ENCODE measurements at regions not wholly inside any gene's neighbourhood (a gene's known extent, or its start where the extent isn't known, plus 50 kb on each side); places are given as distances from the start of the nearest gene placed in this dataset.

DNA sequence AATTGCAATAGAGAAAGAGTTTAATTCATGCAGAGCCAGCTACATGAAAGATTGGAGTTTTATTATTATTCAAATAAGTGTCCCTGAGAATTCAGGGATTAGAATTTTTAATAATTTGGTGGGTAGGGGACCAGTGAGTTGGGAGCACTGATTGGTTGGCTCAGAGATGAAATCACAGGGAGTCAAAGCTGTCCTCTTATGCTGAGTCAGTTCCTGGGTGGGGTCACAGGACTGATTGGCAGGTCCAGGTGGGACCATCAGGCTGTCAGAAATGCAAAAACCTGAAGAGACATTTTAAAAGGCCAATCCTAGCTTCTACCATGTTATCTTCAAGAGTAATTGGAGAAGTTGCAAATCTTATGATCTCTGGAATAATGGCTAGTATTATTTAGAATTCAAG lies 56.0 kb upstream of the KAT6B start:
- H3K36me3 ChIP-seq: no peaks in the 10 kb centered on the region
- H3K27ac ChIP-seq: no peak overlapping the region
- H3K27me3 ChIP-seq: no peaks in the 10 kb centered on the region
- H3K4me1 ChIP-seq: no peaks in the 10 kb centered on the region
- H3K4me3 ChIP-seq: no peak overlapping the region
- TF ChIP-seq, protein P1, sequence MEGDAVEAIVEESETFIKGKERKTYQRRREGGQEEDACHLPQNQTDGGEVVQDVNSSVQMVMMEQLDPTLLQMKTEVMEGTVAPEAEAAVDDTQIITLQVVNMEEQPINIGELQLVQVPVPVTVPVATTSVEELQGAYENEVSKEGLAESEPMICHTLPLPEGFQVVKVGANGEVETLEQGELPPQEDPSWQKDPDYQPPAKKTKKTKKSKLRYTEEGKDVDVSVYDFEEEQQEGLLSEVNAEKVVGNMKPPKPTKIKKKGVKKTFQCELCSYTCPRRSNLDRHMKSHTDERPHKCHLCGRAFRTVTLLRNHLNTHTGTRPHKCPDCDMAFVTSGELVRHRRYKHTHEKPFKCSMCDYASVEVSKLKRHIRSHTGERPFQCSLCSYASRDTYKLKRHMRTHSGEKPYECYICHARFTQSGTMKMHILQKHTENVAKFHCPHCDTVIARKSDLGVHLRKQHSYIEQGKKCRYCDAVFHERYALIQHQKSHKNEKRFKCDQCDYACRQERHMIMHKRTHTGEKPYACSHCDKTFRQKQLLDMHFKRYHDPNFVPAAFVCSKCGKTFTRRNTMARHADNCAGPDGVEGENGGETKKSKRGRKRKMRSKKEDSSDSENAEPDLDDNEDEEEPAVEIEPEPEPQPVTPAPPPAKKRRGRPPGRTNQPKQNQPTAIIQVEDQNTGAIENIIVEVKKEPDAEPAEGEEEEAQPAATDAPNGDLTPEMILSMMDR (IDR thresholded peaks at IDR 0.05): no peak
- H3K9me3 ChIP-seq: peaks cover 0 to 13% (median 0%) of the 10 kb centered on the region in 11 donors
- no peak for DNase-seq
- no peak for ATAC-seq
- intact Hi-C loops (cut with DNase I): no loop called here

DNA sequence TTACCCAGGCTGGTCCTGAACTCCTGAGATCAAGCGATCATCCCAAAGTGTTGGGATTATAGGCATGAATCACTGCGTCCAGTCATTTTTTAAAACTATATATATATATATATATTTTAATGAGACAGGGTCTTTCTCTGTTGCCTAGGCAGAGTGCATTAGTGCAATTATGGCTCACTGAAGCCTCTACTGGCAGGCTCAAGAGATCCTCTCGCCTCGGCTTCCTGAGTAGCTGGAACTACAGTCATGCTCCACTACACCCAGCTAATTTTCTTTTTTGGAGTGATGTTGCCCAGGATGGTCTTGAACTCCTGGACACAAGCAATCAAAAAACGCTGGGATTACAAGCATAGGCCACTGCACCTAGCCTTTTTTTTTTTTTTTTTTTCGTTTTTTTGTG lies 55.3 kb upstream of the KAT6B start:
- intact Hi-C loops (cut with DNase I): no loop called here
- Histone ChIP-seq H3K27me3 (no peaks in the 10 kb centered on the region), H3K36me3 (no peaks in the 10 kb centered on the region), H3K4me1 (no peaks in the 10 kb centered on the region), H3K27ac (no peak overlapping the region), H3K4me3 (no peak overlapping the region), H3K9me3 (peaks cover 0 to 19% (median 0%) of the 10 kb centered on the region in 11 donors)
- 82 to 87% methylated on average over 6 of the region's 6 CpGs for WGBS, 2 donors
- no peak for DNase-seq
- TF ChIP-seq, protein P1 (IDR thresholded peaks at IDR 0.05): no peak
- ATAC-seq: no peak

DNA sequence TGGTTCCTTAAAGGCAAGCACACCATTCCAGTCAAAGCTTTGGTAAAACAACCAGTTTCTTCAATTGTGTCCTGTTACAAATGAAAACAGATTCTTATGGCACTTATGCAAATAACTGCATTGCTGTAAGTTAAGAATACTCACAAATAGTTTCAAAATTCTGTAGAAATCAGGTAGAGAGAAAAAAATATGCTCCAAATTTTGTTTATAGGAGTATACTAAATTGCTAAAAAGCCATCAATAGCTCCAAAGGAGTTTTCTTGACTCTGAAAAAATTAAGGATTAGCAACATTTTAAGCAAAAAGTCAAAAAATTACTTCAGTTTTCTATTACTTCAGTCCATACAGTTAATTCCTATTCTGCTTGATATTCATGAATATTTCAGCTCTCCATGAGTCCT lies 51.3 kb upstream of the KAT6B start:
- Histone ChIP-seq H3K9me3 (peaks cover 0 to 19% (median 0%) of the 10 kb centered on the region in 11 donors), H3K27ac (no peak overlapping the region), H3K4me3 (no peak overlapping the region), H3K27me3 (no peaks in the 10 kb centered on the region), H3K36me3 (no peaks in the 10 kb centered on the region), H3K4me1 (no peaks in the 10 kb centered on the region)
- intact Hi-C loops (cut with DNase I): no loop called here
- DNase-seq (no peak), ATAC-seq (no peak)
- TF ChIP-seq, protein P1 (IDR thresholded peaks at IDR 0.05): no peak

All from heart right ventricle (tissue), 16 donors.